ACC112 (cell line): ENCODE measurements at regions not wholly inside any gene's neighbourhood (a gene's known extent, or its start where the extent isn't known, plus 50 kb on each side); places are given as distances from the start of the nearest gene placed in this dataset.

ENCODE experiments used
- H2AFZ ChIP-seq: fragments of 200-600 bp; sonication (generic); one replicate; pipeline ENCODE4 v1.6.0; 2017; ENCODE audit warnings: antibody characterized with exemption, low read length; ENCODE audit not compliant: unreplicated experiment
- H3K27ac ChIP-seq: fragments of 200-600 bp; sonication (generic); 2 replicates; pipeline ENCODE4 v1.5.1; 2014; ENCODE audit warnings: low read depth, mild to moderate bottlenecking, antibody characterized with exemption, low read length, moderate library complexity
- H3K27me3 ChIP-seq: fragments of 200-600 bp; sonication (generic); 2 replicates; pipeline ENCODE4 v1.6.1; 2014; ENCODE audit warnings: mild to moderate bottlenecking, antibody characterized with exemption, low read length, moderate library complexity, mixed read lengths; ENCODE audit not compliant: insufficient read depth
- H3K36me3 ChIP-seq: fragments of 200-600 bp; sonication (generic); 2 replicates; pipeline ENCODE4 v1.6.1; 2016; ENCODE audit warnings: mild to moderate bottlenecking, antibody characterized with exemption, low read length, moderate library complexity, mixed read lengths; ENCODE audit not compliant: insufficient read depth
- H3K4me1 ChIP-seq: fragments of 200-600 bp; sonication (generic); one replicate; pipeline ENCODE4 v1.6.1; 2016; ENCODE audit warnings: low read length, mixed read lengths; ENCODE audit not compliant: insufficient read depth, unreplicated experiment, control insufficient read depth
- H3K4me3 ChIP-seq: fragments of 200-600 bp; sonication (generic); 2 replicates; pipeline ENCODE4 v1.5.1; 2014; ENCODE audit warnings: mild to moderate bottlenecking, low read depth, low read length
- H3K79me2 ChIP-seq: fragments of 200-600 bp; sonication (generic); one replicate; pipeline ENCODE4 v1.6.0; 2016; ENCODE audit warnings: low read length; ENCODE audit not compliant: control insufficient read depth, unreplicated experiment, insufficient read depth

GRCh38 chr15:70200511-70201424 lies 103.1 kb upstream of the TLE3 start:
- no peak overlapping the region for H3K4me3 ChIP-seq
- no peaks in the 10 kb centered on the region for H3K79me2 ChIP-seq
- H3K4me1 ChIP-seq: peaks cover 9% of the 10 kb centered on the region
- no peaks in the 10 kb centered on the region for H3K27me3 ChIP-seq
- no peaks in the 10 kb centered on the region for H3K36me3 ChIP-seq
- H2AFZ ChIP-seq: no peak overlapping the region
- no peak overlapping the region for H3K27ac ChIP-seq

- H3K4me3 ChIP-seq: no peak overlapping the region
Observed at GRCh38 chr15:70199540-70200410, 102.1 kb upstream of the TLE3 start.

GRCh38 chr15:70199124-70199482 lies 101.4 kb upstream of the TLE3 start:
- Histone ChIP-seq H3K27me3 (no peaks in the 10 kb centered on the region), H3K79me2 (no peaks in the 10 kb centered on the region), H2AFZ (no peak overlapping the region), H3K4me3 (no peak overlapping the region), H3K36me3 (no peaks in the 10 kb centered on the region), H3K27ac (no peak overlapping the region), H3K4me1 (peaks cover 14% of the 10 kb centered on the region)

More at GRCh38 chr15:70199540-70200410, 102.1 kb upstream of the TLE3 start:
- Histone ChIP-seq H3K36me3 (no peaks in the 10 kb centered on the region), H2AFZ (no peak overlapping the region), H3K79me2 (no peaks in the 10 kb centered on the region), H3K4me1 (peaks cover 14% of the 10 kb centered on the region), H3K27ac (no peak overlapping the region), H3K27me3 (no peaks in the 10 kb centered on the region)

GRCh38 chr15:70198441-70199123 lies 100.9 kb upstream of the TLE3 start:
- Histone ChIP-seq H3K27ac (no peak overlapping the region), H3K36me3 (no peaks in the 10 kb centered on the region), H3K4me1 (peaks cover 14% of the 10 kb centered on the region), H3K27me3 (no peaks in the 10 kb centered on the region), H2AFZ (no peak overlapping the region), H3K79me2 (no peaks in the 10 kb centered on the region), H3K4me3 (no peak overlapping the region)

- Histone ChIP-seq H3K4me3 (no peak overlapping the region), H3K79me2 (no peaks in the 10 kb centered on the region), H3K27ac (no peak overlapping the region), H2AFZ (no peak overlapping the region), H3K36me3 (no peaks in the 10 kb centered on the region), H3K4me1 (peaks cover 14% of the 10 kb centered on the region), H3K27me3 (no peaks in the 10 kb centered on the region)
Observed at GRCh38 chr15:70197945-70198361, 100.2 kb upstream of the TLE3 start.

- H3K79me2 ChIP-seq: no peaks in the 10 kb centered on the region
- H2AFZ ChIP-seq: no peak overlapping the region
- H3K4me1 ChIP-seq: peaks cover 14% of the 10 kb centered on the region
Observed at GRCh38 chr15:70197318-70197944, 99.7 kb upstream of the TLE3 start.

GRCh38 chr15:70196372-70197316 lies 98.9 kb upstream of the TLE3 start:
- no peaks in the 10 kb centered on the region for H3K79me2 ChIP-seq
- peak overlapping the region; percentile 43 for H2AFZ ChIP-seq
- H3K36me3 ChIP-seq: no peaks in the 10 kb centered on the region
- H3K4me3 ChIP-seq: no peak overlapping the region
- no peak overlapping the region; the same call in 1 of the 2 replicates for H3K27ac ChIP-seq
- H3K4me1 ChIP-seq: peaks cover 14% of the 10 kb centered on the region
- H3K27me3 ChIP-seq: no peaks in the 10 kb centered on the region

More at GRCh38 chr15:70197318-70197944, 99.7 kb upstream of the TLE3 start:
- Histone ChIP-seq H3K27me3 (no peaks in the 10 kb centered on the region), H3K27ac (no peak overlapping the region), H3K36me3 (no peaks in the 10 kb centered on the region), H3K4me3 (no peak overlapping the region)

GRCh38 chr15:70195587-70196305 lies 98.0 kb upstream of the TLE3 start:
- Histone ChIP-seq H3K36me3 (no peaks in the 10 kb centered on the region), H3K4me1 (peaks cover 14% of the 10 kb centered on the region), H3K27ac (peak overlapping the region; percentile 25; the same call in 1 of the 2 replicates), H3K4me3 (no peak overlapping the region), H2AFZ (peak overlapping the region; percentile 43), H3K27me3 (no peaks in the 10 kb centered on the region), H3K79me2 (no peaks in the 10 kb centered on the region)

GRCh38 chr15:70195171-70195570 lies 97.5 kb upstream of the TLE3 start:
- peaks cover 14% of the 10 kb centered on the region for H3K4me1 ChIP-seq
- H2AFZ ChIP-seq: peak overlapping the region; percentile 43
- H3K27ac ChIP-seq: peak overlapping the region; percentile 25; the same call in 1 of the 2 replicates
- no peaks in the 10 kb centered on the region for H3K79me2 ChIP-seq
- no peak overlapping the region for H3K4me3 ChIP-seq
- H3K36me3 ChIP-seq: no peaks in the 10 kb centered on the region
- H3K27me3 ChIP-seq: no peaks in the 10 kb centered on the region
